Left lobe of liver (tissue), 2 donors: ENCODE measurements at regions not wholly inside any gene's neighbourhood (a gene's known extent, or its start where the extent isn't known, plus 50 kb on each side); places are given as distances from the start of the nearest gene placed in this dataset.
A peak's percentile ranks its signal among the peaks of the same experiment; 100 is the strongest.
"Not testable (repeated sequence)": the region's sequence is repeated elsewhere in the genome, so short reads cannot be mapped to it uniquely, and the experiment has no call there.

Experiments
- ATAC-seq: fragments of 200-7000 bp; cut with Tn5 transposase; one replicate; pipeline ENCODE4 v1.9.1; 2020; ENCODE audit warnings: mild to moderate bottlenecking, moderate library complexity
- DNase-seq: peaks from one replicate; pipeline ENCODE4 v3.0.0-alpha.2; 2020; ENCODE audit warnings: low spot score
- donor health status: DM: no; HTN: no; CAD: no; lungs with moderate emphysema.
- donor health status: DM: no; HTN: yes; CAD: no.

DNA sequence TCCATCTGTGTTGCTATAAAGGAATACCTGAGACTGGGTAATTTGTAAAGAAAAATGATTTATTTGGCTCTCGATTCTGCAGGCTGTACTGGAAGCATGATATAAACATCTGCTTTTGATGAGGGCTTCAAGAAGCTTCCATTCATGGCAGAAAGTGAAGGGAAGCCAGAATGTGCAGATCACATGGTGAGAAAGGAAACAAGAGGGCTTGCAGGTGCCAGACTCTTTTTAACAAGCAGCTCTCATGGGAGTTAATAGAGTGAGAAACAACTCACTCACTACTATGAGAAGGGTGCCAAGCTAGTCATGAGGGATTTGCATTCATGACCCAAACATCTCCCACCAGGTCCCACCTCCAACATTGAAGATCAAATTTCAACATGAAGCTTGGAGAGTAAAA lies 247.2 kb downstream of the ZIC4 start:
- DNase-seq (no peak), ATAC-seq (no peak)

DNA sequence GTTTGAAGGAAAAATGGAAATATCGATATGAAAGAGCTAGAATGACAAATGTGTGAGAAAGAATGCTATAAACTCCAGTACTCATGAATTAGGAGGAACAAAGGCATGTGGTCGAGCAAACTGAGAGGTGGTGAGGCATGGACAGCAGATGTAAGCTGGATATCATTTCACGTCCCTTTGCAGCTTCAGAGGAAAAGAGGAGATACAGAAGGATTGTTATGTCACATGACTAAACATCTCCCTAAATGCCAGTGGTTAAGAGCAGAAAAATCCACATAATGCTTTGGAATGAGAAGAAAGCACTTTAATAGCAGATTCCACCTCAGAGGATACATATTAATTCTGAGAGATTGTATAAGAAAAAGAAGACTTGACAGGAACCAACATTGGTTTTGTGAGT lies 248.7 kb downstream of the ZIC4 start:
- ATAC-seq (no peak), DNase-seq (no peak)

DNA sequence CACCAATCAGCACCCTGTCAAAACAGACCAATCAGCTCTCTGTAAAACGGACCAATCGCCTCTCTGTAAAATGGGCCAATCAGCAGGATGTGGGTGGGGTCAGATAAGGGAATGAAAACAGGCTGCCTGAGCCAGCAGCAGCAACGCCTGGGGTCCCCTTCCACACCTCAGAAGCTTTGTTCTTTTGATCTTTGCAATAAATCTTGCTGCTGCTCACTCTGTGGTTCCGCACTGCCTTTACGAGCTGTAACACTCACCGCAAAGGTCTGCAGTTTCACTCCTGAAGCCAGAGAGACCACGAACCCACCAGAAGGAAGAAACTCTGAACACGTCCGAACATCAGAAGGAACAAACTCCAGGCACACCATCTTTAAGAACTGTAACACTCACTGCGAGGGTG lies 251.4 kb downstream of the ZIC4 start:
- ATAC-seq, DNase-seq: not testable (repeated sequence)

DNA sequence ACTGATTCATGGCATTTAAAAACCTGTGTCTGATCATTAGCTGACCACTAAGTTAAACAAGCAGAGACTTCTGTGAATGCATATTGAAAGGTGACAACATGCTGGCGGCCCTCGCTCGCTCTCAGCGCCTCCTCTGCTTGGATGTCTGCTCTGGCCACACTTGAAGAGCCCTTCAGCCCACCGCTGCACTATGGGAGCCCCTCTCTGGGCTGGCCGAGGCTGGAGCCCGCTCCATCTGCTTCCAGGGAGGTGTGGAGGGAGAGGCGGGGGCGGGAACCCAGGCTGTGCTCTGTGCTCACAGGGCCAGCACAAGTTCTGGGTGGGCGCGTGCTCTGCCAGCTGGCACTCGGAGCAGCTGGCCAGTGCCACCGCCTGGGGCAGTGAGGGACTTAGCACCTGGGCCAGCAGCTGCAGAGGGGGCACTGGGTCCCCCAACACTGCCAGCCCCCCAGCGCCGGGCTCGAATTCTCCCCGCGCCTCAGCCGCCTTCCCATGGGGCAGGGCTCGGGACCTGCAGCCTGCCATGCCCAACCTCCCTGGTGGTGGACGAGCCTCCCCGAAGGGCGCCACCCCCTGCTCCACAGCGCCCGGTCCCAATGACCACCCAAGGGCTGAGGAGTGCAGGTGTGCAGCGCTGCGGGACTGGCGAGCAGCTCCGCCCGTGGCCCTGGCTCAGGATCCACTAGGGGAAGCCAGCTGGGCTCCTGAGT lies 252.4 kb downstream of the ZIC4 start:
- DNase-seq (no peak), ATAC-seq (no peak)

DNA sequence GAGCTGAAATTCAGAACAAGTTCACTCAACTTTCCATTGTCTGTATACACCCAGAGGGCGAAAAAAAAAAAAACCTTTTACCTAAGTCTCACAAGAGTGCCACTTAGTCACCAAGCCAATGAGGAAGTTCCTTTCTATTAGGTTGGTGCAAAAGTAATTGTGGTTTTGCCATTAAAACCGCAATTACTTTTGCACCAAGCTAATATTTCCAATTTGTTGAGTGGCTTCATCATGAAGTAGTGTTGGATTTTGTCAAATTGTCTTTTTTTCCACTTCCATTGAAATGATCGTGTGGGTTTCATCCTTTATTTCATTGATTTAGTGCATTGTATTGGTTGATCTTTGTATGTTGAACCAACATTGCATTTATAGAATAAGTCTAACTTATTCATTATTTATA lies 253.9 kb downstream of the ZIC4 start:
- ATAC-seq, result no peak
- no peak for DNase-seq

DNA sequence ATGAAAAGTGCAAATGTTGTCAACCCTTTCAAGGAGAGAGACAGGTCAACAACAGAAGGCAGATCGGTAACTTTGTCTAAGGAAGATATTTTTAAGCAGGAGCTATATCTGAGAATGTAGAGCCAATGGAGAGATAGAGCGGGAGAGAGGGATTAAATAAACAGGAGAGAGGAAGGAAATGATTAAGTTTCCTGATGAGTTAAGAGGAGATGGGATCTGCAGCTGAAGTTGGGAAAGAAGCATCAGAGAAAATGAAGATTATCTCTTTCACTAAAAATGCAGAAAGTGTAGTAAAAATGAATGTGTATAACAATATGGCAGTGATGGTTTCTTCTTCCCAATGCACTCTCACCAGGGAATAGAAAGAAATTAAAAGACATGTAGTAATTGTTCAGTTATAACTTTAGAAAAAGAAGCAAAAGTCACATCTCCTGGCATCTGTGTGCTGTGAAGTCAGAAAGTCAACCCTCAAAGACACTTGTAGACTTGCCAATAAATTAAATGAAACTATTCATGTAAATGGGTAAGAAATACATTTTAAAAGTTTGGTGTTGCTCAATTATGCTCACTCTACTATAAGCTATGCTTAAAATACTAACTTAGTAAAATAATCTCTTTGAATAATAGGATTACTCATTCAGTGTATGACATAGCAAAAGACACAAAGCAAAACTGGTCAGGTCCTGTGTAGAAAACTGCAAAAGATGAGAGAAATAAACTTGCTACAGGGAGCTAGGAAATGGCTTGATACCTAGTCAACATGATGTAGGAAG lies 264.6 kb downstream of the ZIC4 start:
- DNase-seq (no peak), ATAC-seq (no peak)

DNA sequence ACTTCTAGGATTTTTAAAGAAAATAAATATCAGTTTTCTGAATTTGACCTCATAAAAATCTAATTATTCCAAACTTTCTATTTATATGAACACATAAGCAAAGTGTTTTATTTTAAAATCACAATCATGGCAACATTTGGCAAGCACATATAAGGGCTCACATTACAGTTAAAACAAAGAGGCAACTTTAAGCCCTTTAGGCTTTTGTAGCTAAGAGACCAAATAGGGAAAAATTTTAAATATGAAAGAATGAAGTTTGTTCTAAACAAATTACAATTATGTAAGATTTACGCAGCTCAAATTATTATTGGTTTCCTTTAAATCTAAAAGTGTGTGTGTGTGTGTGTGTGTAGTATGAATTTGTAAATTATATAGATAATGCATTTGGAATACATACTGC lies 267.0 kb downstream of the ZIC4 start:
- no peak for DNase-seq

DNA sequence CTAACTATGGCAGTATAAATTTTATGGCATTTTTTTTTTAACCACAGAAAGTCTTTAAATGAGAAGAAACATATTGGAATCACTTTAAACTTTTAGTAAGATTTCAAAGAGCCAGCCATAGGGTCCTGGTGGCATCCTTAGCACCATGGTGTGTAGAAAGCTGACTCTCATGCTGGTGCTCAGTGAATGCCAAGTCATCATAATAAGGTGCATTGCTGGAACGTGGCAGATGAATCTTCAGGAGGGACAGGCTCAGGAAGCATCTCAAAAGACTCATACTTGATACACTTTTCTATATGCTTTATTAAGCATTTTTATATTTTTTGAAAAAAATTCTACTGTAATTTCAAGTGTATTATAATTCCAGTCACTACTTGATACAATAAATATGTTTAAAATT lies 274.2 kb downstream of the ZIC4 start:
- no peak for DNase-seq
- ATAC-seq, result no peak

More for the DNA sequence above, 267.0 kb downstream of the ZIC4 start:
- ATAC-seq, result no peak

DNA sequence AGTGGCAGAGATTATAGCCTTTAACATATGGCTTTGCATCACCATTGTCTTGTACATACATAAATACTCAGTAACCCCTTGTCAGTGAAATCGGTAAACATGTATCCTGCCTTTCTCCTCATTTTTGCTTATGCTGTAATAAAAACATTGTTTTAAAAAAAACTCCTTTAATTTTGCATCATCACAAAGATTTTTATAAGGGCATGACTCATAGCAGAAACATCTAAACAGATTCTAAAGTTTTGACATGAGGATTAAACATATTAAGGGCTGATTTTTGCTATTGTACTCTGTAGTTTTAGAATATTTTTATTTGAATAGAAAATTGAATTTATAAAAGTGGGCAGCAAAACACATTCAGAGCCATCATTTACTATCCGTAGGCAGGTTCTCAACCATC lies 275.9 kb downstream of the ZIC4 start:
- ATAC-seq, result no peak
- DNase-seq, result no peak

DNA sequence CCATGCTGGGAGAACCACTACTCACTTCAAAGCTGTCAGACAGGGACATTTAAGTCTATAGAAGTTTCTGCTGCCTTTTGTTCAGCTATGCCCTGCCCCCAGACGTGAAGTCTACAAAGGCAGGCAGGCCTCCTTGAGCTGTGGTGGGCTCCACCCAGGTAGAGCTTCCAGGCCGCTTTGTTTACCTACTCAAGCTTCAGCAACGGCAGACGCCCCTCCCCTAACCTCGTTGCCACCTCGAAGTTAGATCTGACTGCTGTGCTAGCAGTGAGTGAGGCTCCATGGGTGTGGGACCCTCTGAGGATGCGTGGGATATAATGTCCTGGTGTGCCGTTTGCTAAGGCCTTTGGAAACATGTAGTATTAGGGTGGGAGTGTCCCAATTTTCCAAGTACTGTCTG lies 276.7 kb downstream of the ZIC4 start:
- ATAC-seq, result no peak
- no peak for DNase-seq

DNA sequence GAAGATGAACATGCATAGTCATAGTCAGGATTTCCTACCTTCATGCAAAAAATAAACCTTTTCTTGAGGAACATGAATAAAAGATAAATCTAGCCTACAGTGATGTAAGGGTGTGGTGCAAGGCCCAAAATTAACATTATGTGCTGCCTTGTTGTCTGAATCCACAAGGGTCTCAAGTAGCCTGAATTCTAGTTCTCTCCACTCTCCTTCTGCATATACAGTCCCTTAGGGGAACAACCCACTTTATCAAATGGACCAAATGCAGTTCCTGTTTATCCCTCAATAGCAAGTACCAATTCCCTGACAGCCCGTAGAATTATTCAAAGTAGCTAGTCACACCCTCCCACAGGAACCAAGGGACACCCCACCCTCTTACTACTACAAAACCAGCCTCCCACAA lies 284.0 kb downstream of the ZIC4 start:
- ATAC-seq, result no peak

DNA sequence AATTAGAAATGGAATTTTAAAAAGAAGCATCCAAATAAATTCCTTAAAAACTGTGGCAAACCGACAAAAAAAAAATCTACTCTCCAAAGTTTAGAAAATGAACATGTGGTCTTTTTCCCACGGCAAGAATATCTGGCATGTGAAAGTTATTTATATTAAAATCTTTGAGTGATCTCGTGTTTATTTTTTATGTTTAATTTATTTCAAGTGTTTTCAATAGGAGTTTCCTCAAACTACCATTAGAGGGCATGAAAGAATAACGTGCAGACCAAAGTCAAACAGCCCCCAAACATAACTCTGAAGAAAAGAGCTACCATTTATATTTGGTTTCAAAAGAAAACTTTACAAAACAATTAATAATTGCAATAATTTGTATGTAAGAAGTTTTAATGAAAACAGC lies 286.4 kb downstream of the ZIC4 start:
- DNase-seq (no peak), ATAC-seq (peak; percentile 65)

More for the DNA sequence above, 284.0 kb downstream of the ZIC4 start:
- DNase-seq, result no peak

DNA sequence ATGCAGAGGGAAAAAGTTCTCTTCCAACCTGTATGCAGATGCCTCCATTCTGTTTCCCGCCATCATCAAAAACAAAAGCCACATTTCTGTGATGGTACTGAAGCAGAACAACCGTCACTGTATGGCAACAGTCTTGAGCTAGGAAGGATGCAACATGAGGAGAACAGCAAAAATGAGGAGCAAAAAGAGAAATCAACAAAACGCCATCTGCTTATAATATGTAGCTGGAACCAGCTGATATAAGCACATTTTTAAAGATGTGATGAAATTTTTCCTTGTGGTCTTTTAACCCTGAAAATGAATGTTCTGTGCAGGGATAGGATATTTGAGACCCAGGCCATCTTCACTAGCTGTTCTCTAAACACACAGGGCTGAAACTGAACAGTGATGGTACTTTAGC lies 287.0 kb downstream of the ZIC4 start:
- DNase-seq (no peak), ATAC-seq (no peak)

DNA sequence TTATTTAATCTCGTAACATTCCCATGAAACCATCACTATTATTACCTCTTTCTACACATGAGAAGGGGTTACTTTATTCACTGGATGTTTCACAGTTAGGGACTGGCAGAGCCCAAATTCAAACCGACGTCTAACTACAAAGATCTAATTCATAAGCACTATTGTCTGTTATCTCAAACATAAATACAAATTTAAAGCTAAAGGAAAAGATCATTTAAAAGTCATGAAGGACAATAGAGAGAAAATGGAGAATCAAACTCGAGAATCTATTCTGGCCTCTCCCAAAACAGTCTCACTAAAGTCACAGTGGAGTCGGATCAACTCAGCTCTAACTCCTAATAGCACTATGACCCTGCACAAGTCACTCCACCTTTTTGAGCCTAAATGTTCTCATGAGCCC lies 287.7 kb downstream of the ZIC4 start:
- ATAC-seq, result no peak

DNA sequence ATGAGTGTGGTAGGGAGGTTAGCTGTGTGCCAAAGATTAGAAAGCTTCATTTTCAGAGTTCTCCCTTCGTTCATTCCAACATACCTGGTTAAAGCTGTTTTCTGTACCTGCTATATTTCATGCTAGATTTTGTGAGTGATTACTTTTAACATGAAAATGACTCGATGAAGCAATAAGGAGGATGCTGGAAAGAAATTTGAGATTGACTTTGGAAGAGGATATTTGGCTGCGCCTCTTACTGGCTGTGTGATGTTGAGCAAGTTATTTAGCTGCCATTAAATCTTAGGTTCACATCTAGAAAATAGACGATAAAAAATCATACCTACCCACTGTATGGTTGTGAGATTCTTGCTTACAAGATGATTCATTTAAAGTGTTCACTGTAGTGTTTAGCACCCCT lies 288.7 kb downstream of the ZIC4 start:
- ATAC-seq (no peak), DNase-seq (no peak)

More for the DNA sequence above, 287.7 kb downstream of the ZIC4 start:
- no peak for DNase-seq

DNA sequence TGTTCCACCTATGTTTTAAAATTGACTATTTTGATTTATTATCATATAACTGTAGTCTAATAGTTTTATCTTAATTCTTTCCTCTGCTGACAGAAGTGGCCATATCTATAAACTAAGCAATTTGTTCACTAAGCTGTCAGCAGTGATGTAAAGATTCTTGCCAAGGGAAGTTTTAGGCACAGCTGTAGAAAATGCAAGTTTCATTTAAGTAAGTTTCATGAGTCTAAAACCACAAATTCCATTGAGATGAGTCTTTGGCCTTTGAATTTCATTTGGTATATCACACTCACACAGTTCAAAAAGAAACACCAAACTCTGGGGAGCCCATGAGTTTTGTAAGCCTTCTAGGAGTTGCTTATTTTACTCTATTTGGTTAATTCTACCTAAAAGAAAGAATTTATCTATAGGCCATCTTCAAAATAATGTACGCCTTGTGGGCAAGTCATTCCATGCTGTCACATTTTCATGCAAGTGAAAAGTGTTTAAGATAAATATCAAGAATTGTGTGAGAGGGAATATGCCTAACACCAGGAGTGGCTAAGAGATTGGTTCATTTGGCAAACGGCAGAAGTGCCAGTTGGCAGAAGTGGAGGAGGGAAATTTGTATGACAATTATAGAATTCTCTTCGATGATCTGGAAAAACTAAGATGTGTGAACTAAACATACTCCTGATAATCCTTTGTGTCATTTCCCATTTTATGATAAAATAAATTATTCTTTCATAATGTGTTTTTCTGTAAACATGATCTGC lies 292.9 kb downstream of the ZIC4 start:
- ATAC-seq, result no peak
- no peak for DNase-seq

DNA sequence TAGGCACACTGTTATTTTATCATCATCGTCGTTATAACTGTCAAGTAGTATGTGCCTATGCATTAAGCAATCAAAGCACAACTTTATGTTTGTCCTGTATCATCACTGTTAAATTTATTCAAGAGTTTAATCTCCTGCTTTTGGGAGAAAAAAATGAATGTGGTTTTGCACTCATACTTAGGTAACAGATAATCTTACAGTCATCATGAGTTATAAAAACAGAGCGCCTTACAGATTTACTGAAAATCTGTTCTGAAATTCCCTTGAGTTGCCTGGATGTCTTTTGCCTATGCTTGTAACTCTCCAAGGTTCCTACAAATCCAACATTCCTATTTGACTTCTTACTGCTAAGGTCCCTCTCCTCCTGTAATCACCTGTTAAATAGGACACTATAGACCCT lies 307.3 kb downstream of the ZIC4 start:
- DNase-seq, result no peak
- no peak for ATAC-seq

DNA sequence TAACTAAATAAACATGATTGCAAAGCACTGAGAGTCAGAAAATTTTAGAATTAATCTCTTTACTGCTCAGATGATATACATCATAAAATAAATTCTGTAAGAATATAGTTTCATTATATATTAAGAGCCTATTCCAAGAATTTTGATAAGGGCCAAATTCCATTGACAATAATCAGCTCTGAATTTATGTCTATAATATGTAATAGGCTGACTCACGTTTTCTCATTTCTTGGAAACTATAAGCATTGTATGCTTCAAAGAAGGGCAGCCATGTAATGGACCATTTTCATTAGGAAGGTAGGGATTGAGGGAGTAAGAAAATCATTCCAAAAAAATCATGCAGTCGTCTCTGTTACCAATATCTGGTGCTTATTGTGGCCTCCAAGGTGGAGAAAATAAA lies 315.9 kb downstream of the ZIC4 start:
- ATAC-seq, result no peak
- DNase-seq, result no peak

DNA sequence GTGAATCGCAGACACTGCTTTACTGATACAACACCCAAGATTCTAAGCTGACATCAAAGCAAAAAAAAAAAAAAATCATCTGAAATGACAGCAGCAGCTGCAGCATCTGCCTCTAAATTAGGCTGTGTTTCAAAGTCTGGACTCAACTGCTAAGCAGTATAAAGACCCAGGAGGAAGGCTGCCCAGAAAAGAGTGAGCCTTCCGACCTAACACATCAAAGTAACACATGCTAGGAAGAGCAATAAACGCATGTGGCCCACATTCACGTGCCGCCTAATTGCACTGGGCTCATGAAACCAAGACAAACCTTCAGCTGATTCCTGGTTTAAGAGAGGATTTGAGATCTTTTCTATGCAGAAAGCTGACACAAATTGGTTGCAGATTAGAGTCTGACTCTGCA lies 317.1 kb downstream of the ZIC4 start:
- no peak for ATAC-seq
- no peak for DNase-seq

DNA sequence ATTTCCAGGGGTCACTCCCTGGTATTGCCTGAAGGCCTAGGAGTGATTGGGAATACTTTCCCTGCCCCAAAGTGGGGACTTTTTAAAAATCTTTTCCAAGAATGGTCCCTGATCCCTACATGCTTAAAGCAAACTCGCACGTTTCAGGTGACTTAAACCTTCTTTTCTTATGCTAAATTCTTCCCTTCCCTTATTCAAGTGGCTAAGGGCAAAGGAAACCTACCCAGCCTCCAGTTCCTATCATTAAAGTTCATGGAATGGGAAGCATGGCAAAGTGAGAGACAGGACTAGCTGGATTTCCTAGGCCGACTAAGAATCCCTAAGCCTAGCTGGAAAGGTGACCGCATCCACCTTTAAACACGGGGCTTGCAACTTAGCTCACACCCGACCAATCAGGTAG lies 346.8 kb downstream of the ZIC4 start:
- not testable (repeated sequence) for DNase-seq, ATAC-seq

DNA sequence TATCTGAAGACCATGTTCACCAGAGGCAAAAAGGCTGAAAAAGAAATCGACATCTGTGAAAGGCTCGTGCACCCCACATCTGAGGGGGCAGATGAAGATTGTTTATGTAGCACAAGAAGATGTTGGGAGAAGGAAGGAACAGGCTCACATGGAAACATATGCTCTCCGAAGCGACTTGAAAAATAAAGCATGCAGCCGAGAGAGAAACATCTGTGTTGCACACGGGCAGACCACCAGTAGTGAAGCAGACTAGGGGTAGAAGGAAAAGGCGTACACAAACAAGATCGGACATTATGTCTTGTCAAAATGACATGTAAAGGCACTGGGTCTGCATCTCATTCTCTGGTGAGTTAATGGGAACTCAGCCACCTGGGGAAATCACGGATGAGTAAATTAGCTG lies 356.5 kb downstream of the ZIC4 start:
- DNase-seq, result no peak
- ATAC-seq, result no peak

DNA sequence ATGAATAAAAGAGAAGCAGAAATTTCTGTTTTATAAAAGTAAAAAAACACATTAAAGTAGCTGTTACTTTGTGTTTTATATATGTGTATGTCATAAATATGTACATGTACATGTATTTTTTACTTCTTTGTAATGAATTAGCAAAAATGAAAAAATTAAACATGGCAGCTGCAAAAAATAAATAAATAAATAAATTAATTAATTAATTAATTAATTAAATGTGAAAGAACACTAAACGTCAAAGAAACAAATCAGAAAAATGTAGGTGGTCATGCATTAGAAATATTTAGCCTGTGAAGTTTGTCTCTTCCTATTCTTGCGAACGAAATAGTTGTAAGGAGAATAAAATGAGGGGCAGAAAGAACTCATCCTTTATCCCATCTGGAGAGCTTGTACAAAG lies 357.0 kb downstream of the ZIC4 start:
- DNase-seq (no peak), ATAC-seq (no peak)
